AML-193 (cell line): ENCODE measurements at regions not wholly inside any gene's neighbourhood (a gene's known extent, or its start where the extent isn't known, plus 50 kb on each side); places are given as distances from the start of the nearest gene placed in this dataset.
"Not testable (repeated sequence)": the region's sequence is repeated elsewhere in the genome, so short reads cannot be mapped to it uniquely, and the experiment has no call there.

Experiments used
- DNase-seq, 2 experiments: peaks; one replicate each; lab custom pipeline; 2025; lab: John Stamatoyannopoulos, UW

DNA sequence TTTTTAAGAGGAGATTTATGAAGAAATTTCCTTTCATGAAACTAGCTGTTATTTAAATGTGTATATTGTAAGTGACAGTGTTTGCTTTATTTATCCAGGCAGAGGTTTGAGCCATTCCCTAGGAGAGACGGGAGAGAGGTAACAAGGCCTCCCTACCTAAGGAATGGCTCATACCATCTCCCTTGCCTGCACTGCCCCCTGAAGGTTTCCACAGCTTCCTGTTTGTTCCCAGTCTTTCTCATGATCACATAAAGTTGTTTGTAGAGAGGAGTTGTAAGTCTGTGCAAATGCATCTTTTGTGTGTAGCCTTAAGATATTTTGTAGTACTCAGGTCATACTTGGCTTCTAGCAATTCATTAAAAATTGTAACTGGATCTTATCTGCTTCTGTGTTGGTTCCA lies 1504.5 kb upstream of the PCDH10 start:
- DNase-seq: no peak

DNA sequence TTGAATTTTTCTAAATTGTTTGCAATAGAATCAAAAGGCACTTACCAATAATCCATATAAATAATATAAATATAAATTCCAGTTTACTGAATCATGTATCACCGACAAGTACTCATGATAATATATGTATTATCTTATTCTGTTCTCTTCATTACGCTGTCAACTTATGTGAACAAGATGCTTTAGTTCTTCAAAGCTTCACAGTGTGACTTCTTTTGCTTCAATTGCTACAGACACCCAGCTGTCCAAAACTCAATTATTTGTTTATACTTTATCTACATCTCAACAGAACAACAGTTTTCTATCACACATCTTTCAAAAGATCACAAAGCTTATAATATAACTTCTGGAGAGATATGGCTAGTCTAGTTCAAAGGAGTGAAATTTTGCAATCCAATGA lies 1499.9 kb upstream of the PCDH10 start:
- DNase-seq: no peak

DNA sequence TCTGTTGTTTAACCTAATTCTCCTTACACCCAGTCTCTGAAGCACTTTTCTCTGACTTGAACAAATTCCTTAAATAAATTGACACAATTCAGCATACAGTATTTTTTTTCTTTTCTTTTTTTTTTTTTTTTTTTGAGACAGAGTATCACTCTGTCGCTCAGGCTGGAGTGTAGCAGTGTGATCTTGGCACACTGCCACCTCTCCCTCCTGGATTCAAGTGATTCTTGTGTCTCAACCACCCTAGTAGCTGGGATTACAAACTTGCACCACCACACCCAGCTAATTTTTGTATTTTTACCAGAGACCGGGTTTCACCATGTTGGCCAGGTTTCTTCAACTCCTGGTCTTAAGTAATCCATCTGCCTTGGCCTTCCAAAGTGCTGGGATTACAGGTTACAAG lies 1498.1 kb upstream of the PCDH10 start:
- no peak for DNase-seq

DNA sequence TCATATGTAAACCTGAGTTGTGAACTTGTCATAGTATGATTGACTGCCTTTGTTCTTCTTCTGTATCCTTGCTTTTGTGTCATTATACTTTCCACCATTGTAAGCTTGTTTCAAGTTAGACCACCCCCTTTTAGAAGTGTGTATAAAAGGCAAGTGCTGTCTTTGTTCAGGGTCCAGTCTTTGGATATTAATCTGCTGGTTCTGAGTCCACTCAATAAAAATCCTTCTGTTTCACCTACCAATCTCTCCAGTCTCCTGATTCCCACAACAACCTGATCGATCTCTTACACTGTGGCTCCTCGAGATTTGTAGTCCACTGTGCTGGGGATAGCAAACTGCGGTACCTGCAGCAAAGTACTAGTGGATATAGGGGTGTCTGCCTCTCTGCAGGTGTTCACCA lies 1465.8 kb upstream of the PCDH10 start:
- not testable (repeated sequence) for DNase-seq

DNA sequence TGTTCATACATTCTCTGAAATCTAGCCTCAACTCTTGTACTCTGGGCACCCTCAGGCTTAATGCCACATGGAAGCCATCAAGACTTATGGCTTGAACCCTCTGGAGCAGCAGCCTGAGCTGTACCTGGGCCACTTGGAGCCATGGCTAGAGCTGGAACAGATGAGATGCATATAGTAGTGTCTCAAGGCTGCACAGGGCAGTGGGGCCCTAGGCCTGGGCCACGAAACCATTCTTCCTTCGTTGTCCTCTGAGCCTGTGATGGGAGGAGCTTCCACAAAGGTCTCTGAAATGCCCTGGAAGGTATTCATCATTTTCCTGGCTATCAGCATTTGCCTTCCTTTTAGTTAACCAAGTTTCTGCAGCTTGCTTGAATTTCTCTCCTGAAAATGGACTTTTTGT lies 1427.2 kb upstream of the PCDH10 start:
- DNase-seq: no peak

DNA sequence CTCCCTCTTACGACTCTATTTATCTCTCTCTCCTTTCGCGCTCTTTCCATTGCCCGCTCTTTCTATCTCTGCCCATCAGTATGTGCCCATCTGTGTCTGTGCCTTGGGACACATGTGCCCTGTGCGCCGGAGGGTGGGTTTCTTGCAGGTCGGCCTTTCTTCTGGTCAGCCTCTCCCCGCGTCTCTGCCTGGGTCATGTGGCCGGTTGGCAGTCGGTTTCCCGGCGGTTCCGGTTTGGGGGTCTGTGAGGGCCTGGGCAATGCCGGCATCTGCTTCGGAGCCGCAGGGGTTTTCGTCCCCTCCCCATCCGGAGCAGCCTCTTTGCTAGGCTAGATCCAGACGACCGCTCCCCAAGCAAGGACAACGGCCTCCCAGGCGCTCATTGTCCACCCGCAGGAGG lies 1426.0 kb upstream of the PCDH10 start:
- DNase-seq: not testable (repeated sequence)

DNA sequence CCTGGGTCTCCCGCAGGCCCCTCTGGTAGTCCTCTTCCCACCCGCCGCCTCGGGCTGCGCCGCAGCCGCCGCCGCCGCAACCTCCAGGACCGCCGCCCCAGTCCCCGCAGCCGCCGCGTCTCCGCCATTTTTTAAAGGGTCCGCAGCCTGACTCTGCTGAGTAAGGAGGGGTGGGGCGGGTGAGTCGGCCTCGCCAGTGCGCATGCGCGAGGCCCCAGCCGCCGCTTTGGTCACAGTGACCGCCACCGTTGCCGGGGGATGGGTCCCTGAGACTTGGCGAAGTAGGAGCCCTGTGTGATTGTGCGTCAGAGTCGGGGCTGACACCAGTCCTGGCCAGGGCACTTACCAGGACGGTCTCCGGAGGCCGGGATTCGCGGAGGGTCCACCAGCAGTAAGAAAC lies 1424.2 kb upstream of the PCDH10 start:
- DNase-seq: not testable (repeated sequence)

DNA sequence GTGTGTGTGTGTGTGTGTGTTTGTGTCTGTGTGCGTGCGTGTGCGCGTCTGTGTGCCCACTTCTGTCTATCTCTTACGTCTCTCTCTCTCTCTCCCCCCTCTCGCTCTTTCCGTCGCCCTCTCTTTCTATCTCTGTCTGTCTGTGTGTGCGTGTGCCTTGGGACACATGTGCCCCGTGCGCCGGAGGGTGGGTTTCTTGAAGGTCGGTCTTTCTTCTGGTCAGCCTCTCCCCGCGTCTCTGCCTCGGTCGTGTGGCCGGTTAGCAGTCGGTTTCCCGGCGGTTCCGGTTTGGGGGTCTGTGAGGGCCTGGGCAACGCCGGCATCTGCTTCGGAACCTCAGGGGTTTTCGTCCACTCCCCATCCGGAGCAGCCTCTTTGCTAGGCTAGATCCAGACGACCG lies 1423.6 kb upstream of the PCDH10 start:
- not testable (repeated sequence) for DNase-seq

DNA sequence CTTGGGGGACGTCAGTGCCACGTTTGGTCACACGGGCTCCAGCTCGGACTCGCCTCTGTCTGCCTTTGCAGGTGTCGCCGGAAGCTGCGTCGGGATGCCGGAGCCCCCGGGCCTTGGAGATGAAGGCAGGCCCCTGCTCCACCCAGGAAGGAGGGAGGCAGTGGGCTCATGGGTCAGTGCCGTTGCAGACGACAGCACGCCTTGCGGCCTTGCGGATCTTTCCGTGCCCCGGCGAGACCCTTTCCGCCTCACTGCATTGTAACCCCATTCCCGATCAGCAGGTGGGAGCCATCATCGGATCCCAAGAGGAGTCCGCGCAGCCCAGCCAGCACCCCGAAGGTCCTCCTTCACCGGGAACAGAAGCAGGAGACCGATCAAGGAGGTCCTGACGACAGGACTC lies 1422.2 kb upstream of the PCDH10 start:
- DNase-seq: not testable (repeated sequence)

DNA sequence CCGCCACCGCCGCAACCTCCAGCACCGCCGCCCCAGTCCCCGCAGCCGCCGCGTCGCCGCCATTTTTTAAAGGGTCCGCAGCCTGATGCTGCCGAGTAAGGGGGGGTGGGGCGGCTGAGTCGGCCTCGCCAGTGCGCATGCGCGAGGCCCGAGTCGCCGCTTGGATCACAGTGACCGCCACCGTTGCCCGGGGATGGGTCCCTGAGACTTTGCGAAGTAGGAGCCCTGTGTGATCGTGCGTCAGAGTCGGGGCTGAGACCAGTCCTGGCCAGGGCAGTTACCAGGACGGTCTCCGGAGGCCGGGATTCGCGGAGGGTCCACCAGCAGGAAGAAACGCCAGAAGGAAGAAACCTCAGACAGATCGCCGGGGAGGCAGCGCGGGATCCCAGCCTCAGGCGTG lies 1421.7 kb upstream of the PCDH10 start:
- DNase-seq: not testable (repeated sequence)

DNA sequence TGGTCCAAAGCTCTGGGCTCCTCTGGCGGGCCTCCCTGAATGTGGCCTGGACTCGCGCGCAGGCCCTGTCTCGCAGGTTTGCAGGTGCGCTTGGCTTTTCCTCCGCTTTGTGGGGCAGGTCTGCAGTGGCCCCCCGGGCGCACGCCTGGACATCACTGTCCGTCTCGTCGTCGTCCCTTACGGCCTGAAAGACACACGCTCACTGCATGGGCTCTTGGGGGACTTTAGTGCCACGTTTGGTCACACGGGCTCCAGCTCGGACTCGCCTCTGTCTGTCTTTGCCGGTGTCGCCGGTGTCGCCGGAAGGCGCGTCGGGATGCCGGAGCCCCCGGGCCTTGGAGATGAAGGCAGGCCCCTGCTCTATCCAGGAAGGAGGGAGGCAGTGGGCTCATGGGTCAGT lies 1419.9 kb upstream of the PCDH10 start:
- DNase-seq: not testable (repeated sequence)

DNA sequence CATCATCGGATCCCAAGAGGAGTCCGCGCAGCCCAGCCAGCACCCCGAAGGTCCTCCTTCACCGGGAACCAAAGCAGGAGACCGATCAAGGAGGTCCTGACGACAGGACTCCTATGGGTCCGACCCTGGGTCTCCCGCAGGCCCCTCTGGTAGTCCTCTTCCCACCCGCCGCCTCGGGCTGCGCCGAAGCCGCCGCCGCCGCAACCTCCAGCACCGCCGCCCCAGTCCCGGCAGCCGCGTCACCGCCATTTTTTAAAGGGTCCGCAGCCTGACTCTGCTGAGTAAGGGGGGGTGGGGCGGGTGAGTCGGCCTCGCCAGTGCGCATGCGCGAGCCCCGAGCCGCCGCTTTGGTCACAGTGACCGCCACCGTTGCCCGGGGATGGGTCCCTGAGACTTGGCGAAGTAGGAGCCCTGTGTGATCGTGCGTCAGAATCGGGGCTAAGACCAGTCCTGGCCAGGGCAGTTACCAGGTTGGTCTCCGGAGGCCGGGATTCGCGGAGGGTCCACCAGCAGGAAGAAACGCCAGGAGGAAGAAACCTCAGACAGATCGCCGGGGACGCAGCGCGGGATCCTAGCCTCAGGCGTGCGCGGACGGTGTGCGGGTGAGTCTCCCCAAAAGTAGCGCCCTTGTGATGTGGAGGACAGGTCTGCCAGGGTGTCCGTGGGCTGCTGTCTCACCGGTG lies 1419.2 kb upstream of the PCDH10 start:
- not testable (repeated sequence) for DNase-seq

- not testable (repeated sequence) for DNase-seq
Measured at GRCh38 chr4:131730574-131730973, 1418.5 kb upstream of the PCDH10 start.

DNA sequence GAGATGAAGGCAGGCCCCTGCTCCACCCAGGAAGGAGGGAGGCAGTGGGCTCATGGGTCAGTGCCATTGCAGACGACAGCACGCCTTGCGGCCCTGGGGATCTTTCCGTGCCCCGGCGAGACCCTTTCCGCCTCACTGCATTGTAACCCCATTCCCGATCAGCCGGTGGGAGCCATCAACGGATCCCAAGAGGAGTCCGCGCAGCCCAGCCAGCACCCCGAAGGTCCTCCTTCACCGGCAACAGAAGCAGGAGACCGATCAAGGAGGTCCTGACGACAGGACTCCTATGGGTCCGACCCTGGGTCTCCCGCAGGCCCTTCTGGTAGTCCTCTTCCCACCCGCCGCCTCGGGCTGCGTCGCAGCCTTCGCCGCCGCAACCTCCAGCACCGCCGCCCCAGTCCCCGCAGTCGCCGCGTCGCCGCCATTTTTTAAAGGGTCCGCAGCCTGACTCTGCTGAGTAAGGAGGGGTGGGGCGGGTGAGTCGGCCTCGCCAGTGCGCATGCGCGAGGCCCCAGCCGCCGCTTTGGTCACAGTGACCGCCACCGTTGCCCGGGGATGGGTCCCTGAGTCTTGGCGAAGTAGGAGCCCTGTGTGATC lies 1417.0 kb upstream of the PCDH10 start:
- not testable (repeated sequence) for DNase-seq

DNA sequence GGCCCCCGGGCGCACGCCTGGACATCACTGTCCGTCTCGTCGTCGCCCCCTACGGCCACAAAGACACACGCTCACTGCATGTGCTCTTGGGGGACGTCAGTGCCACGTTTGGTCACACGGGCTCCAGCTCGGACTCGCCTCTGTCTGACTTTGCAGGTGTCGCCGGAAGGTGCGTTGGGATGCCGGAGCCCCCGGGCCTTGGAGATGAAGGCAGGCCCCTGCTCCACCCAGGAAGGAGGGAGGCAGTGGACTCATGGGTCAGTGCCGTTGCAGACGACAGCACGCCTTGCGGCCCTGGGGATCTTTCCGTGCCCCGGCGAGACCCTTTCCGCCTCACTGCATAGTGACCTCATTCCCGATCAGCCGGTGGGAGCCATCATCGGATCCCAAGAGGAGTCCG lies 1414.8 kb upstream of the PCDH10 start:
- not testable (repeated sequence) for DNase-seq

- DNase-seq: not testable (repeated sequence)
Measured at GRCh38 chr4:131734851-131735385, 1414.2 kb upstream of the PCDH10 start.

GRCh38 chr4:131738991-131739390 lies 1410.1 kb upstream of the PCDH10 start:
- not testable (repeated sequence) for DNase-seq

GRCh38 chr4:131741836-131742235 lies 1407.3 kb upstream of the PCDH10 start:
- not testable (repeated sequence) for DNase-seq

GRCh38 chr4:131742536-131743205 lies 1406.4 kb upstream of the PCDH10 start:
- not testable (repeated sequence) for DNase-seq

GRCh38 chr4:131743348-131743747 lies 1405.7 kb upstream of the PCDH10 start:
- DNase-seq: not testable (repeated sequence)

GRCh38 chr4:131747203-131747602 lies 1401.9 kb upstream of the PCDH10 start:
- DNase-seq: not testable (repeated sequence)

- not testable (repeated sequence) for DNase-seq
Measured at GRCh38 chr4:131749224-131749623, 1399.9 kb upstream of the PCDH10 start.

GRCh38 chr4:131750006-131750405 lies 1399.1 kb upstream of the PCDH10 start:
- DNase-seq: not testable (repeated sequence)
